ENCODE measurements at regions not wholly inside any gene's neighbourhood (a gene's known extent, or its start where the extent isn't known, plus 50 kb on each side); places are given as distances from the start of the nearest gene placed in this dataset.
"Not testable (repeated sequence)": the region's sequence is repeated elsewhere in the genome, so short reads cannot be mapped to it uniquely, and the experiment has no call there.

DNA sequence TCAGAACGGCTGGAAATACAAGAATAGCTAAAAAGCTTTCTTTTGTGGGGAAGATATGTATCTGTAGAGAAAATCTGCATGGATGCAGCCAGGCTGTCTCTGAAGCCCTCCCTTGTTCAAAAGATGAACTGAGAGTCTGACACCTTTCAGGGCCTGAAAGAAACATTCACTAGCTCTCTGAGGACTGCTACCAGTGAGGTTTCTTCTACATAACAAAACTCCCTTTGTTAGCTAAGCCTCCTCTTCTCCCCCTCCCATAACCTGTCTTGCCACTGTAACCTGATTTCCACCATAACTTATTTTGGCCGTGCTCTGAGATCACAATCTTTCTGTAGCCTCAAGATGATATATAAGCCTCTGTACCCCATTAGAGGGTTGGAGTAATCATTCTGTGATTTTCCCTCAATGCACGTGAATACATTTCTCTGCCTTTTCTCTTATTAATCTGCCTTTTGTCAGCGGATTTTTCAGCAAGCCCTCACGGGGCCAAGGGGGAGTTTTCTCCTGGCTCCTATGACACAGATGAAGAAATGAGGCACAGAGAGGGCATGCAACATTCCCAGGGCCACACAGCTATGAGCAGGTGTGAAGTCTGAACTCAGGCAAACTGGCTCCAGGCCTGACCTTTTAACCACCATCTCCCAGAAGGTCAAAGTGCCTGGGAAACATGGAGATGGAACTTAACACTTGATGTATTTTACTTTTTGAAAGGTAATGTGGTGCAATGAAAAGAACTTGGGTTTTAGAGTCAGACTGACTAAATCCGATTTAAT is 161.6 kb upstream of the PRDX4 start:
- FAIRE-seq (no peak), DNase-seq (ENCODE audit: insufficient read length, low spot score) (no peak)
- TF ChIP-seq, protein P1, sequence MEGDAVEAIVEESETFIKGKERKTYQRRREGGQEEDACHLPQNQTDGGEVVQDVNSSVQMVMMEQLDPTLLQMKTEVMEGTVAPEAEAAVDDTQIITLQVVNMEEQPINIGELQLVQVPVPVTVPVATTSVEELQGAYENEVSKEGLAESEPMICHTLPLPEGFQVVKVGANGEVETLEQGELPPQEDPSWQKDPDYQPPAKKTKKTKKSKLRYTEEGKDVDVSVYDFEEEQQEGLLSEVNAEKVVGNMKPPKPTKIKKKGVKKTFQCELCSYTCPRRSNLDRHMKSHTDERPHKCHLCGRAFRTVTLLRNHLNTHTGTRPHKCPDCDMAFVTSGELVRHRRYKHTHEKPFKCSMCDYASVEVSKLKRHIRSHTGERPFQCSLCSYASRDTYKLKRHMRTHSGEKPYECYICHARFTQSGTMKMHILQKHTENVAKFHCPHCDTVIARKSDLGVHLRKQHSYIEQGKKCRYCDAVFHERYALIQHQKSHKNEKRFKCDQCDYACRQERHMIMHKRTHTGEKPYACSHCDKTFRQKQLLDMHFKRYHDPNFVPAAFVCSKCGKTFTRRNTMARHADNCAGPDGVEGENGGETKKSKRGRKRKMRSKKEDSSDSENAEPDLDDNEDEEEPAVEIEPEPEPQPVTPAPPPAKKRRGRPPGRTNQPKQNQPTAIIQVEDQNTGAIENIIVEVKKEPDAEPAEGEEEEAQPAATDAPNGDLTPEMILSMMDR (IDR thresholded peaks at IDR 0.05; ENCODE audit: insufficient read depth, missing control alignments), result no peak

DNA sequence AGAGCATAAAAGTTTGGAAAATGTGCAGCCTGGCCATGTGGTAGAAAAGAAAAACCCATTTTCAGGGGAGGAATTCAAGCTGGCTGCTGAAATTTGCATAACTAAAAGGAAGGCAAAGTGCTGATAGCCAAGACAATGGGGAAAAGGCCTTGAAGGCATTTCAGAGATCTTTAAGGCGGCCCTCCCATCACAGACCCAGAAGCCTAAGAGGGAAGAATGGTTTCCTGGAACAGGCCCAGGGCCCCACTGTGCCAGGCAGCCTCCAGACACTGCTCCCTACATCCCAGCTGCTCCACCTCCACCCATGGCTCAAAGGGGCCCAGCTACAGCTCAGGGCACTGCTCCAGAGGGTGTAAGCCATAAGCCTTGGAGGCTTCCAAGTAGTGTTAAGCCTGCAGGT is 158.0 kb upstream of the PRDX4 start:
- DNase-seq (ENCODE audit: insufficient read length, low spot score), result no peak
- TF ChIP-seq, protein P1 (IDR thresholded peaks at IDR 0.05; ENCODE audit: insufficient read depth, missing control alignments), result no peak
- no peak for FAIRE-seq

DNA sequence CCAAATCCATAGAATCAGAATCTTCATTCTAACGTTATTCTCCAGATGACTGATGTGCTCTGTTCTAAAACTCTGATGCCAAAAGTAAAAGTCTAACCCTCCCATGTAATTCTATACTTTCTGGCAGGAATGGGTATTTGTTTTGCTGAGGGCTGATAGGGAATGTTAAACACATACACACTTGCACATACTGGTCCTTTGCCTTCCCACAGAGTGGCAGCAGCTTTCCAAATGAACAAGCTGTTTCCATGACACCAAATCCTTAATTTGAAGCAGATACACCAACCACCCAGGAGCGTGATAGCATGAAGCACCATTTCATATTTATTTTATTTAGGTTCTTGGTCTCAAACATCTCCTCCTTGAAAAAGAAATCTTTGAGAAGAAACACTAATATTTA is 155.5 kb upstream of the PRDX4 start:
- FAIRE-seq, result no peak
- TF ChIP-seq, protein P1 (IDR thresholded peaks at IDR 0.05; ENCODE audit: insufficient read depth, missing control alignments), result no peak

DNA sequence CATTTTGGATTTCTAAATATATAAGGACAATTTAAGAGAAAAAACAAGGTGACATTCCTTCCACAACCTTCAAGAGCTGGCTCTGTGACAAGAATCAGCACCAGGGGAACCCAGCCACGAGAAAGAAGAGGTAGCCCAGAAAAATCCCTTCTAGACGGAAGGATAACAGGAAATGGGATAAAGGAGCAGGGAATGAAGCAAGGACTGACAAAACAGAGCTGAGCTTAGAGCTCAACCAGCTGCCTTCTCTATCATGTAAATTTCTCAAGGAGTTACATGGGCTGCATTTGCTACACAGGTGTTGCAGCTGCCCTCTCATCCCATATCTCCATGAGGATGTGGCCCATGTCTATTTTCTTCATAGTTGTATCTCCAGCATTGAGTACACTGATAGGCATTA is 154.2 kb upstream of the PRDX4 start:
- DNase-seq (ENCODE audit: insufficient read length, low spot score) (no peak), FAIRE-seq (no peak)

More for the DNA sequence above, 155.5 kb upstream of the PRDX4 start:
- no peak for DNase-seq (ENCODE audit: insufficient read length, low spot score)

DNA sequence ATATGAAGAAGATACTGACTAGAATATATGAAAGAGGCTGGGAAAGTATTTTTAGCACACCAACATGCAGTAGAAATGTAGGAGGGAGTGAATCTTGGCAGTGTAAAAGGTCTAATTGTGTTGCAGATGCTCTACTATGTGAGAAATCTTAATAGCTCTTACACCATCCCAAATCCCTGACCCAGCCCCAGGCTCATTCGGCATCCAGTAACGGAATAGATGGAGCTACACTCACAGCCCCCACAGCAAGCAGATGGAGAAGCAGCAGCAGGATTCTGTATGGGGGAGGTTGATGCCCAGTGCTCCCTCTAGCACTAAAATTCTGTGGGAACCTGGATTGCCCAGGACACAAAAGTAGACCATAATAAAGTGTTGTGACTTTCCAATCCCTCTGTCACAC is 153.2 kb upstream of the PRDX4 start:
- TF ChIP-seq, protein P1 (IDR thresholded peaks at IDR 0.05; ENCODE audit: insufficient read depth, missing control alignments), result no peak
- DNase-seq (ENCODE audit: insufficient read length, low spot score) (no peak), FAIRE-seq (no peak)

More for the DNA sequence above, 154.2 kb upstream of the PRDX4 start:
- TF ChIP-seq, protein P1 (IDR thresholded peaks at IDR 0.05; ENCODE audit: insufficient read depth, missing control alignments), result no peak

DNA sequence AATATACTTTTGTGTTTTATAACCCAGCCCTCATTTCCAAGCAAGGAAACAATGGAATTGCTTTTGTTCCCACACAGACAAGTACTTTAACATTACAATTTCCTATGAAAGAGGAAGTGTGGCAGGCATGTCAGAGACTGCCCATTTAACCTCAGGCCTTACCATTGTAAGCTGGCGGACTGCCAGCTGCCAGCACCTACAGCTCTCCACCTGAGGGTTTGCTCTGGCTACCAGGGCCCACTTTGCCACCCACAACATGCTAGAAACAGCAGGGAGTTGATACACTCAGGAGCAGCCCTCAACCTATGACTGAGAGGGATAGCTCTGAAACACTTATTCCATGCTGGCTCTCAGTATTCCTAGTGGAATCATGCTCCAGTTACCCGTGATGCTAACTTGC is 152.3 kb upstream of the PRDX4 start:
- TF ChIP-seq, protein P1 (IDR thresholded peaks at IDR 0.05; ENCODE audit: insufficient read depth, missing control alignments), result no peak
- DNase-seq (ENCODE audit: insufficient read length, low spot score), result no peak
- no peak for FAIRE-seq

DNA sequence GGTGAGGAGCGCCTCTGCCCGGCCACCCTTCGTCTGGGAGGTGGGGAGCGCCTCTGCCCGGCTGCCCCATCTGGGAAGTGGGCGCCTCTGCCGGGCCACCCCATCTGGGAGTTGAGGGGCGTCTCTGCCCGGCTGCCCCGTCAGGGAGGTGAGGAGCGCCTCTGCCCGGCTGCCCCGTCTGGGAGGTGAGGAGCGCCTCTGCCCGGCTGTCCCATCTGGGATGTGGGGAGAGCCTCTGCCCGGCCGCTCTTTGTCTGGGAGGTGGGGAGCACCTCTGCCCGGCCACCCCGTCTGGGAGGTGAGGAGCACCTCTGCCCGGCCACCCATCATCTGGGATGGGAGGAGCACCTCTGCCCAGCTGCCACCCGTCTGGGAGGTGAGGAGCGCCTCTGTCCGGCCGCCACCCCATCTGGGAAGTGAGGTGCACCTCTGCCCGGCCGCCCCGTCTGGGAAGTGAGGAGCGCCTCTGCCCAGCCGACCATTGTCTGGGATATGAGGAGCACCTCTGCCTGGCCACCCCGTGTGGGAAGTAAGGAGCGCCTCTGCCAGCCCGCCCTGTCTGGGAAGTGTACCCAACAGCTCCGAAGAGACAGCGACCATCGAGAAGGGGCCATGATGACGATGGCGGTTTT is 144.2 kb upstream of the PRDX4 start:
- DNase-seq (ENCODE audit: insufficient read length, low spot score); FAIRE-seq: not testable (repeated sequence)
